GM23338 (cell line): ENCODE measurements at regions not wholly inside any gene's neighbourhood (a gene's known extent, or its start where the extent isn't known, plus 50 kb on each side); places are given as distances from the start of the nearest gene placed in this dataset.

Experiments used
- CREB1 ChIP-seq: fragments of 250-450 bp; sonication (Bioruptor Pico); IDR thresholded peaks from 2 replicates; pipeline ENCODE4 v1.5.0; 2020; ENCODE audit warnings: low read depth, mild to moderate bottlenecking, moderate library complexity
- EZH2 ChIP-seq: fragments of 200-600 bp; sonication (generic); IDR thresholded peaks from one replicate; pipeline ENCODE4 v1.8.0; 2017; ENCODE audit warnings: antibody characterized with exemption, mild to moderate bottlenecking, low read depth; ENCODE audit not compliant: unreplicated experiment
- EZH2phosphoT487 ChIP-seq: fragments of 200-600 bp; sonication (generic); IDR thresholded peaks from one replicate; pipeline ENCODE4 v1.8.1; 2018; ENCODE audit warnings: antibody characterized with exemption; ENCODE audit not compliant: unreplicated experiment
- JUNB ChIP-seq: IDR thresholded peaks from one replicate; pipeline ENCODE4 v1.6.1; 2016; ENCODE audit warnings: antibody characterized with exemption; ENCODE audit not compliant: unreplicated experiment
- POLR2AphosphoS5 ChIP-seq: IDR thresholded peaks from 2 replicates; pipeline ENCODE4 v1.6.1; 2016; ENCODE audit warnings: antibody characterized with exemption, low read depth
- REST ChIP-seq: IDR thresholded peaks from one replicate; pipeline ENCODE4 v1.6.1; 2018; ENCODE audit warnings: antibody characterized with exemption; ENCODE audit not compliant: unreplicated experiment
- TF ChIP-seq, protein P1 (sequence below), 2 experiments: fragments of 200-600 bp in 1 of 2; sonication (generic) in 1 of 2; conservative IDR thresholded peaks; 2 replicates each; pipeline versions ENCODE4 v1.5.1 to v1.6.1; 2016 to 2017; ENCODE audit warnings: antibody characterized with exemption in 2 of 2, low read depth in 2 of 2, mild to moderate bottlenecking in 2 of 2, moderate library complexity in 1 of 2

GRCh38 chr4:167614866-167615265 is 380.6 kb upstream of the SPOCK3 start:
- TF ChIP-seq, protein P1, sequence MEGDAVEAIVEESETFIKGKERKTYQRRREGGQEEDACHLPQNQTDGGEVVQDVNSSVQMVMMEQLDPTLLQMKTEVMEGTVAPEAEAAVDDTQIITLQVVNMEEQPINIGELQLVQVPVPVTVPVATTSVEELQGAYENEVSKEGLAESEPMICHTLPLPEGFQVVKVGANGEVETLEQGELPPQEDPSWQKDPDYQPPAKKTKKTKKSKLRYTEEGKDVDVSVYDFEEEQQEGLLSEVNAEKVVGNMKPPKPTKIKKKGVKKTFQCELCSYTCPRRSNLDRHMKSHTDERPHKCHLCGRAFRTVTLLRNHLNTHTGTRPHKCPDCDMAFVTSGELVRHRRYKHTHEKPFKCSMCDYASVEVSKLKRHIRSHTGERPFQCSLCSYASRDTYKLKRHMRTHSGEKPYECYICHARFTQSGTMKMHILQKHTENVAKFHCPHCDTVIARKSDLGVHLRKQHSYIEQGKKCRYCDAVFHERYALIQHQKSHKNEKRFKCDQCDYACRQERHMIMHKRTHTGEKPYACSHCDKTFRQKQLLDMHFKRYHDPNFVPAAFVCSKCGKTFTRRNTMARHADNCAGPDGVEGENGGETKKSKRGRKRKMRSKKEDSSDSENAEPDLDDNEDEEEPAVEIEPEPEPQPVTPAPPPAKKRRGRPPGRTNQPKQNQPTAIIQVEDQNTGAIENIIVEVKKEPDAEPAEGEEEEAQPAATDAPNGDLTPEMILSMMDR (conservative IDR thresholded peaks at IDR 0.05; ENCODE audit: low read depth in 2 of 2): no peak
- TF ChIP-seq EZH2phosphoT487 (no peak), POLR2AphosphoS5 (no peak), EZH2 (no peak), REST (no peak), CREB1 (CRISPR knock-in tag) (no peak), JUNB (no peak)
